ENCODE measurements at regions not wholly inside any gene's neighbourhood (a gene's known extent, or its start where the extent isn't known, plus 50 kb on each side); places are given as distances from the start of the nearest gene placed in this dataset.

GRCh38 chr6:145270464-145270863, 464.9 kb downstream of the EPM2A start (continued):
- TF ChIP-seq ZNF281 (CRISPR knock-in tag; IDR thresholded peaks at IDR 0.05) (no peak), ZNF138 (CRISPR knock-in tag; conservative IDR thresholded peaks at IDR 0.05) (no peak), ELF4 (CRISPR knock-in tag; IDR thresholded peaks at IDR 0.05; ENCODE audit: low read depth) (no peak)

- H3K27me3 Mint-ChIP-seq (ENCODE audit: low read depth) = no peaks in the 10 kb centered on the region
- H3K36me3 Mint-ChIP-seq = no peaks in the 10 kb centered on the region
- ChIA-PET POLR2A (no interaction called here), CTCF (no interaction called here)
- H3K9me3 Mint-ChIP-seq = no peaks in the 10 kb centered on the region
- DNase-seq (ENCODE audit: low spot score) (no peak), ATAC-seq (no peak)
- H3K4me3 Mint-ChIP-seq = no peak overlapping the region
- no peak overlapping the region for H3K27ac Mint-ChIP-seq
- H3K4me1 Mint-ChIP-seq = no peaks in the 10 kb centered on the region
- TF ChIP-seq JUN (CRISPR knock-in tag; IDR thresholded peaks at IDR 0.05) (no peak), PREB (CRISPR knock-in tag; IDR thresholded peaks at IDR 0.05; ENCODE audit: borderline replicate concordance) (no peak), ZNF232 (CRISPR knock-in tag; IDR thresholded peaks at IDR 0.05) (no peak), IRF2 (CRISPR knock-in tag; IDR thresholded peaks at IDR 0.05; ENCODE audit: borderline replicate concordance, low read depth) (no peak), AFF4 (CRISPR knock-in tag; IDR thresholded peaks at IDR 0.05; ENCODE audit: borderline replicate concordance) (no peak), ELF4 (CRISPR knock-in tag; IDR thresholded peaks at IDR 0.05; ENCODE audit: low read depth) (no peak), ZNF281 (CRISPR knock-in tag; IDR thresholded peaks at IDR 0.05) (no peak), GRHL2 (CRISPR knock-in tag; IDR thresholded peaks at IDR 0.05; ENCODE audit: insufficient replicate concordance, severe bottlenecking) (no peak), ZNF532 (CRISPR knock-in tag; IDR thresholded peaks at IDR 0.05; ENCODE audit: borderline replicate concordance) (no peak), ZNF317 (CRISPR knock-in tag; IDR thresholded peaks at IDR 0.05; ENCODE audit: borderline replicate concordance, low read depth) (no peak), TEAD4 (CRISPR knock-in tag; IDR thresholded peaks at IDR 0.05) (no peak), AR (CRISPR knock-in tag; IDR thresholded peaks at IDR 0.05) (no peak), ZNF416 (CRISPR knock-in tag; IDR thresholded peaks at IDR 0.05) (no peak), SOX15 (CRISPR knock-in tag; IDR thresholded peaks at IDR 0.05) (no peak), ZNF121 (CRISPR knock-in tag; IDR thresholded peaks at IDR 0.05) (no peak), JAZF1 (CRISPR knock-in tag; IDR thresholded peaks at IDR 0.05) (no peak)
Observed at GRCh38 chr6:145271040-145271439, 464.3 kb downstream of the EPM2A start.

Measured in WTC11 (cell line).